Vagina (tissue), 2 donors: ENCODE measurements at regions not wholly inside any gene's neighbourhood (a gene's known extent, or its start where the extent isn't known, plus 50 kb on each side); places are given as distances from the start of the nearest gene placed in this dataset.

ENCODE experiments used
- DNase-seq, 2 donors: peaks; one replicate each; pipeline ENCODE4 v3.0.0-alpha.2; 2017; ENCODE audit errors: extremely low spot score in 2 of 2
- H3K27ac ChIP-seq: fragments of 200-600 bp; sonication (generic); one replicate; pipeline ENCODE4 v1.5.1; 2019
- H3K27me3 ChIP-seq: fragments of 200-600 bp; sonication (generic); one replicate; pipeline ENCODE4 v1.5.1; 2019
- H3K36me3 ChIP-seq, 2 donors: fragments of 200-600 bp; sonication (generic); one replicate each; pipeline ENCODE4 v1.5.1; 2017 to 2019
- H3K4me1 ChIP-seq: fragments of 200-600 bp; sonication (generic); one replicate; pipeline ENCODE4 v1.5.1; 2019
- H3K4me3 ChIP-seq, 2 donors: fragments of 200-600 bp; sonication (generic); 1 replicate in 1 of 2; 2 replicates in 1 of 2; pipeline ENCODE4 v1.5.1; 2016 to 2019
- H3K9me3 ChIP-seq: fragments of 200-600 bp; sonication (generic); one replicate; pipeline ENCODE4 v1.5.1; 2019
- POLR2A ChIP-seq, 2 donors: fragments of 450-650 bp; IDR thresholded peaks; one replicate each; pipeline ENCODE4 v1.6.1; 2017; ENCODE audit warnings: antibody characterized with exemption in 2 of 2, mild to moderate bottlenecking in 2 of 2, moderate library complexity in 2 of 2
- POLR2AphosphoS5 ChIP-seq, 2 donors: sonication (generic); formaldehyde crosslinking; IDR thresholded peaks; one replicate each; pipeline ENCODE4 v1.9.0; 2017; ENCODE audit warnings: antibody characterized with exemption in 2 of 2, mild to moderate bottlenecking in 2 of 2, low read depth in 1 of 2; ENCODE audit not compliant: insufficient read depth in 1 of 2
- intact Hi-C: fragments of 100-400 bp; cut with DNase I; formaldehyde crosslinking; loops from one replicate; pipeline ENCODE4 v1.15.1; 2023
- TF ChIP-seq, protein P1 (sequence below), 3 experiments: fragments of 450-650 bp in 2 of 3; fragments of 200-600 bp in 1 of 3; sonication (generic) in 1 of 3; IDR thresholded peaks; one replicate each; pipeline ENCODE4 v1.5.1; 2017 to 2019; ENCODE audit warnings: antibody characterized with exemption in 3 of 3, mild to moderate bottlenecking in 2 of 3, moderate library complexity in 2 of 3

DNA sequence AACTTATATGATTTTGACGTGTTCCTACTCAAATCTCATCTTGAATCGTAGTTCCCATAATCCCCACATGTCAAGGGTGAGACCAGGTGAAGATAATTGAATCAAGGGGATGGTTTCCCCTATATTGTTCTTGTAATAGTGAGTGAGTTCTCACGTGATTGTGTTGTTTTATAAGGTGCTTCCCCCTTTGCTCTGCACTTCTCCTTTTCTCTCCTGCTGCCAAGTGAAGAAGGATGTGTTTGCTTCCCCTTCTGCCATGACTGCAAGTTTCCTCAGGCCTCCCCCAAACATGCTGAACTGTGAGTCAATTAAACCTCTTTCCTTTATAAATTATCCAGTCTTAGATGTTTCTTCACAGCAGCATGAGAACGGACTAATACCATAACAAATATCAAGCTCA lies 83.2 kb downstream of the MANEA start:
- Histone ChIP-seq H3K9me3 (no peaks in the 10 kb centered on the region), H3K36me3 (no peaks in the 10 kb centered on the region), H3K4me1 (no peaks in the 10 kb centered on the region), H3K27me3 (no peaks in the 10 kb centered on the region), H3K4me3 (no peak overlapping the region), H3K27ac (no peak overlapping the region)
- DNase-seq = no peak
- TF ChIP-seq, protein P1, sequence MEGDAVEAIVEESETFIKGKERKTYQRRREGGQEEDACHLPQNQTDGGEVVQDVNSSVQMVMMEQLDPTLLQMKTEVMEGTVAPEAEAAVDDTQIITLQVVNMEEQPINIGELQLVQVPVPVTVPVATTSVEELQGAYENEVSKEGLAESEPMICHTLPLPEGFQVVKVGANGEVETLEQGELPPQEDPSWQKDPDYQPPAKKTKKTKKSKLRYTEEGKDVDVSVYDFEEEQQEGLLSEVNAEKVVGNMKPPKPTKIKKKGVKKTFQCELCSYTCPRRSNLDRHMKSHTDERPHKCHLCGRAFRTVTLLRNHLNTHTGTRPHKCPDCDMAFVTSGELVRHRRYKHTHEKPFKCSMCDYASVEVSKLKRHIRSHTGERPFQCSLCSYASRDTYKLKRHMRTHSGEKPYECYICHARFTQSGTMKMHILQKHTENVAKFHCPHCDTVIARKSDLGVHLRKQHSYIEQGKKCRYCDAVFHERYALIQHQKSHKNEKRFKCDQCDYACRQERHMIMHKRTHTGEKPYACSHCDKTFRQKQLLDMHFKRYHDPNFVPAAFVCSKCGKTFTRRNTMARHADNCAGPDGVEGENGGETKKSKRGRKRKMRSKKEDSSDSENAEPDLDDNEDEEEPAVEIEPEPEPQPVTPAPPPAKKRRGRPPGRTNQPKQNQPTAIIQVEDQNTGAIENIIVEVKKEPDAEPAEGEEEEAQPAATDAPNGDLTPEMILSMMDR (IDR thresholded peaks at IDR 0.05) = no peak
- no peak for TF ChIP-seq POLR2A (IDR thresholded peaks at IDR 0.05)
- no peak for TF ChIP-seq POLR2AphosphoS5 (IDR thresholded peaks at IDR 0.05; ENCODE audit: insufficient read depth in 1 of 2, low read depth in 1 of 2)
- intact Hi-C loops = no loop called here

DNA sequence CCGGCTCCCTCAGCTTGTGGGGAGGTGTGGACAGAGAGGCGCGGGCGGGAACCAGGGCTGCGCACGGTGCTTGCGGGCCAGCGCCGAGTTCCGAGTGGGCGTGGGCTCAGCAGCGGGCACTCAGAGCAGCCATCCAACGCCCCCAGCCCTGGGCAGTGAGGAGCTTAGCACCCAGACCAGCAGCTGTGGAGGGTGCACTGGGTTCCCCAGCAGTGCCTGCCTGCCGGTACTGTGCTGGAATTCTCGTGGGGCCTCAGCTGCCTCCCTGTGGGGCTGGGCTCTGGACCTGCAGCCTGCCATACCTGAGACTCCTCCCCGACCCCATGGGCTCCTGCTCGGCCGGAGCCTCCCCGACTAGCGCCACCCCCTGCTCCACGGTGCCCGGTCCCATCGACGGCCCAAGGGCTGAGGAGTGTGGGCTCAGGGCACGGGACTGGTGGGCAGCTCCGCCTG lies 92.7 kb downstream of the MANEA start:
- H3K4me1 ChIP-seq = no peaks in the 10 kb centered on the region
- TF ChIP-seq, protein P1 (IDR thresholded peaks at IDR 0.05) = no peak
- TF ChIP-seq POLR2A (IDR thresholded peaks at IDR 0.05) = no peak
- TF ChIP-seq POLR2AphosphoS5 (IDR thresholded peaks at IDR 0.05; ENCODE audit: insufficient read depth in 1 of 2, low read depth in 1 of 2) = no peak
- no peak overlapping the region for H3K27ac ChIP-seq
- H3K4me3 ChIP-seq = no peak overlapping the region
- H3K27me3 ChIP-seq = no peaks in the 10 kb centered on the region
- H3K9me3 ChIP-seq = no peaks in the 10 kb centered on the region
- DNase-seq = no peak
- H3K36me3 ChIP-seq = no peaks in the 10 kb centered on the region
- intact Hi-C loops = no loop called here

DNA sequence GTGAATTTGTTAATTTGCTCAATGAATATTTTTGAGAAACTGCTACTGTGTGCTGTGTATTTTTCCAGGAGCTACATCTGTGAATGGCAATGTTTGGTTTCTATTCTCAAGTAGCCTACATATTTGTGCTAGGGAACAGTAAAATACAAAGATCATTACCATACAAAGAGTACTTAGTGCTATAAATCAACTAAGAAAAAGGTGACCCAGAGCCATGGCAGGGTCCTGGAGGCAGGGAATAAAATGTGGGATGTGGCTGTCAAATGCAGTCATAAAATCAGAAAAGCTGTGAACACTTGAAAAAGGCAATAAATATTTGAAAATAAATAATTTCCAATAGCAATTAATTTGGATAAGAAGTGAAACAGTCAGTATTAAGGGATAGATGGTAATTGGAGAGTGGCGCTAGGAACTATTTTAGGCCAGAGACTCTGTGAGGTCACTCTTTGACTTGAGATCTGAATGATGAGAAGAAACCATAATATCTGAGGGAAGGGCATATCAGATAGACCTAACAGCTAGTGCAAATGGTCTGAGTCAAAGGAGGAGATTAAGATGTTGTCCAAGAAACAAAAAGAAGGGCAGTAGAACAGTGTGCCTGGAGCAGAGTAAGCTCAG lies 98.8 kb downstream of the MANEA start:
- intact Hi-C loops = no loop called here

DNA sequence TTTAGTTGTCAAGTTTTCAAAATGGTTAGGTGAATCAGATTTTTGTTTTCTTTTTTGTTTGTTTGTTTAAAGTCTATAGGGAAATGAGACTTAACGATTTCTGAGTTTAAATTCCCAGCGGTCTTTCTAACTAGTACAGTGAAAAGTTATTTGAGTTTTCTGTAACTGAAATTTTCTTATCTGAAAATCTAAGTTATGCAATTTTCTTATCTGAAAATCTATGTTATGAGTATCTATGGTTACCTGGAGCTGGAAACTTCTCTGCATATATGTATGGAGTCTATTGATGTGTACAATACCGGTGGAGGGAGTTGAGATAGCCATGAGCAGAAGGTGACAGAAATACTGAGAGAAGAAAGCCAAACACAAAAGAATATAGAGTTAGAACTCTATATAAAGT lies 102.6 kb downstream of the MANEA start:
- H3K4me1 ChIP-seq = no peaks in the 10 kb centered on the region
- TF ChIP-seq, protein P1 (IDR thresholded peaks at IDR 0.05) = no peak
- no peak for TF ChIP-seq POLR2AphosphoS5 (IDR thresholded peaks at IDR 0.05; ENCODE audit: insufficient read depth in 1 of 2, low read depth in 1 of 2)
- no peak for TF ChIP-seq POLR2A (IDR thresholded peaks at IDR 0.05)
- H3K27me3 ChIP-seq = no peaks in the 10 kb centered on the region
- no peak overlapping the region for H3K4me3 ChIP-seq
- intact Hi-C loops = no loop called here
- no peaks in the 10 kb centered on the region for H3K9me3 ChIP-seq
- DNase-seq = no peak
- no peaks in the 10 kb centered on the region for H3K36me3 ChIP-seq
- H3K27ac ChIP-seq = no peak overlapping the region

More for the DNA sequence above, 98.8 kb downstream of the MANEA start:
- Histone ChIP-seq H3K4me3 (no peak overlapping the region), H3K9me3 (no peaks in the 10 kb centered on the region), H3K27me3 (no peaks in the 10 kb centered on the region), H3K36me3 (no peaks in the 10 kb centered on the region), H3K4me1 (no peaks in the 10 kb centered on the region), H3K27ac (no peak overlapping the region)
- no peak for TF ChIP-seq POLR2A (IDR thresholded peaks at IDR 0.05)
- TF ChIP-seq, protein P1 (IDR thresholded peaks at IDR 0.05) = no peak
- no peak for TF ChIP-seq POLR2AphosphoS5 (IDR thresholded peaks at IDR 0.05; ENCODE audit: insufficient read depth in 1 of 2, low read depth in 1 of 2)
- no peak for DNase-seq

DNA sequence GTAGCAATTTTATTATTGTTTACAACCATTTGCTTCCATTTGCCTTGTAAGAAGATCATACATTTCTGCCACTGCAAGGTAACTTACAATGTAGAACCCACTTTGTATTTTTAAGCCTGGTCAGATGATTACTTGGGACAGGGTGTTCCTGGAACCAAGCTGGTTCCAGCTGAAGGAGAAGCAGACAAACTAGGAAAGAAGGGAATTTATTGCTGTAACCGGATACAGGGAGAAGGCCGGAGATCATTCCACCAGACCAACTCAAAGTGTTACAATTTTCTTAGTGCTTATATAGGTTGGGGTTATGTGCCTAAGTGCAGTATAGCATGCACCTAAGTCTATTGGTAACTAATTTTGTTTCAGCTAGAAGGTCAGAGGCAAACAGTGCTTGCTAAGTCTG lies 104.4 kb downstream of the MANEA start:
- Histone ChIP-seq H3K27me3 (no peaks in the 10 kb centered on the region), H3K4me3 (no peak overlapping the region), H3K36me3 (no peaks in the 10 kb centered on the region), H3K4me1 (no peaks in the 10 kb centered on the region), H3K9me3 (no peaks in the 10 kb centered on the region), H3K27ac (no peak overlapping the region)
- DNase-seq = no peak
- intact Hi-C loops = no loop called here
- TF ChIP-seq POLR2A (IDR thresholded peaks at IDR 0.05) = no peak
- TF ChIP-seq, protein P1 (IDR thresholded peaks at IDR 0.05) = no peak
- no peak for TF ChIP-seq POLR2AphosphoS5 (IDR thresholded peaks at IDR 0.05; ENCODE audit: insufficient read depth in 1 of 2, low read depth in 1 of 2)
